ENCODE measurements at regions not wholly inside any gene's neighbourhood (a gene's known extent, or its start where the extent isn't known, plus 50 kb on each side); places are given as distances from the start of the nearest gene placed in this dataset.
"Not testable (repeated sequence)": the region's sequence is repeated elsewhere in the genome, so short reads cannot be mapped to it uniquely, and the experiment has no call there.

GRCh38 chr2:111453308-111453707, 332.6 kb downstream of the BCL2L11 start:
- DNase-seq = not testable (repeated sequence)

- not testable (repeated sequence) for DNase-seq
These were observed 333.1 kb downstream of the BCL2L11 start for GRCh38 chr2:111453816-111454215.

GRCh38 chr2:111454404-111454803, 333.7 kb downstream of the BCL2L11 start:
- peak; percentile 55 to 73 for DNase-seq

DNA sequence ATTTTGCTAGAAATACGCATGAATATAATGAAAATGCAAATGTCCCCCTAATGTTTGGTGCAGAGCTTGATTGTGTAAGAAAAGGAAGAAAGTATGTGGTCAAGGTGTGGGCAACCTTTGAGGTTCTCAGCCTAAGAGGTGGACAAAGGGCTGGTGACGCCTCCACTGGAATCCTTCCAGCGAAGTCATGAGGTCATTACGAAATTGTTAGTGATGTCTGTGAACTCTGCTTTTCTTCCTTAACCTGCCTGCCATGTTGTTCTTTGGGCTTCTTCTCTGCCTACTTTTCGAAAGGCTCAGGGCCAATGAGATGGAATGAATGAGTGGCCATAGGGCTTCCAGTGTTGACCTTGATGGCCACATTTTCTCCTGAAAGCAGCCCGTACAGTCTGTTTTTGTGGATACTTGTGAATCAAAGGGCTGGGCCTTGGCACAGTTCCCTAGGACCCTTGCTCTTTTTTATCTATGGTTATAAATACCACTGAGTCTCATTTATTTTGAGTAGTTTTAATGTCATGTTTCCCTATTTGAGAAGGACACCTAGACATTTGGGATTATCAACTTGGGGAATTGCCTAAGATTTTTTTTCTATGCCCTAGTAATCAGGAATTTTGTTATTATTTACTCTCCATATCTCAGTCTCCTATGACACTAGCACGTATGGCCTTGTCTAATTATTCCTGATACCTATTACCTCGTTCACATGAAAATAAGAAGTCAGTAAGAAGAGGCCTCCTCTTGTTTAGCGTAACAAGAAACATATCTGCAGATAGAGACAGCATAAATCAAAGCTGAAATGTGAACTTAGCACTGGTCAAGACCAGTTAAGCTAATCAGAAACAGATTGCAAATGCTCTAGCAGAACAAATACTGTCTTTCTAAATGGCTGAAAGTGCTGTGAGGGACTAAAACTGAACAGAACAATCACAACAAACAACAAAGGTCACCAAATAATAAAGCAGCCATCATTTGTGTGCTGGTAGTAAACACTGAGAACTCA, 334.6 kb downstream of the BCL2L11 start:
- not testable (repeated sequence) for DNase-seq

- not testable (repeated sequence) for DNase-seq
These were observed 336.5 kb downstream of the BCL2L11 start for GRCh38 chr2:111457191-111457590.

- DNase-seq = not testable (repeated sequence)
These were observed 340.2 kb downstream of the BCL2L11 start for GRCh38 chr2:111460901-111461300.

DNA sequence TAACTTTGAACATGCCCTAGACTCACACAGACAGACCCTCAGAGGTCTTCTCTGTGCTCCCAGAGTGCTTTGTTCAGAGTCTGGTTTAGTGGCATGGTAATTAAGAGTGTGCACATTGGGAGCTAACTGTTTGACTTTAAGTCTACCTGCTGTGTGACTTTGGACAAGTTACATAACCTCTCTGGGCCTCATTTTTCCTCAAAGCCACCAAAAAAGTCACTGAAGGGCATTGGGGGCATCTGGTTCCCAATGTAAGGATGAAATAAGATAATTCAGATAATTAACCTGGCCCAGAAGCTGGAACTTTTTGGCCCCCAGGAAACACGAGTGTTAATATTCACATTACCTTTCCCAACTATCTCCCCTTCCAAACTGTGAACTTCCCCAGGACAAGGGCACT, 341.1 kb downstream of the BCL2L11 start:
- DNase-seq = not testable (repeated sequence)

GRCh38 chr2:111462572-111462971, 341.9 kb downstream of the BCL2L11 start:
- not testable (repeated sequence) for DNase-seq

- not testable (repeated sequence) for DNase-seq
These were observed 342.6 kb downstream of the BCL2L11 start for GRCh38 chr2:111463238-111463848.

DNA sequence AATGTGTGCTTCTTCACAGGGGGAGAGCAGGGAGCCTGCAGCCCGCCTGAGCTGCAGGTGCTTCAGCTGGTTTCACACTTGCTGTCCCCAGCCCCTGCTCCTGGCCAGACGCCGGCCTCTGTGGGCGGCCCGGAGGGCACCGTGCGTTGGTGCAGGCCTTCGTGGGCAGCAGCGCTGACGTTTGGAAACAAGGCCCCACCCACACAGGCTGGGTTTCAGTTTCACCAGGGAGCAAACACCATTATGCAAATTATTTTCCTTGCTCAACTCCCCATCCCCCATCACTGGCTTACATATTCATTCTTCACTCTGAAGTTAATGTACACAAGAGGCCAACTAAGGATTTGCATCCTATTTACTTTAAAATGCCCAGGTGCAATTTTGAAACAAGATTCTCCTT, 343.2 kb downstream of the BCL2L11 start:
- not testable (repeated sequence) for DNase-seq

GRCh38 chr2:111464367-111464766, 343.7 kb downstream of the BCL2L11 start:
- DNase-seq = not testable (repeated sequence)

DNA sequence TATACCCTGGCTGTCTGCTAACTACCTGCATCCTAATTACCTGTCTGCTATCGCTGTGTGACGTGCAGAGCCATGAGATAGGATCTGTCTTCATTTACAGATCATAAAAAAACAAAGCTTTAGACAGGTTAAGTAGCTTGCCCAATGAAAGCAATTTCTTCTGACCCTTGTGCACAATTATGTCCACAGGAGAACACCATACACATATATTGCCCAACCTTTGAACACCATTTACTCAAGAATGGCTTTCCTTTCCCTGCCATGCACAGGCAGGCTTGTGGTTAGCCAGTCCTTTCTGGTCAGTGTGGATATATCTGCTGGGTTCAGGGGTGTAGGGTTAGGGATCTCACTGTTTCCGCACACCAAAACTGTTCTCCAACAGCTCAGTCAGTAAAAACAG, 344.8 kb downstream of the BCL2L11 start:
- not testable (repeated sequence) for DNase-seq

- not testable (repeated sequence) for DNase-seq
These were observed 346.0 kb downstream of the BCL2L11 start for GRCh38 chr2:111466744-111467143.

DNA sequence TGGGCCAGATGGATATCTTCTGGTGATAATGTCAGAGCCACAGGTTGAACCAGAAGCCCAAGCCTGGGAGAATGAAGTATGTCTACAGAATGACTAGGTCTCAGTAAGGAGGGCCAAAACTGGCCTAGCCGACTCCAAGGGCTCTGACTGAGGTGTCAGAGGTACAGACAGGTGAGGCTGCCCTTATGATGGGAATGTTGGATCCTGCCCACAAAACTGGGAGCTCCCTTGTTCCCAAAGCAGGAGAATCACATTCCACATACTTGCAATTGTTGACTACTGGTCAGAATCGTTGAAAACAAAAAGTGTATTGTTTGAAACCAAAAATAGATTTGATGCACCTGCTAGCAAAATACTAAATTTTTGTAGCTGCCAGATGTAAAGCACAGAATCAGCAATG, 350.2 kb downstream of the BCL2L11 start:
- not testable (repeated sequence) for DNase-seq

GRCh38 chr2:111471791-111472530, 351.2 kb downstream of the BCL2L11 start:
- not testable (repeated sequence) for DNase-seq

- not testable (repeated sequence) for DNase-seq
These were observed 352.2 kb downstream of the BCL2L11 start for GRCh38 chr2:111472844-111473403.

- not testable (repeated sequence) for DNase-seq
These were observed 352.8 kb downstream of the BCL2L11 start for GRCh38 chr2:111473522-111473921.

- not testable (repeated sequence) for DNase-seq
These were observed 353.5 kb downstream of the BCL2L11 start for GRCh38 chr2:111474198-111474705.

DNA sequence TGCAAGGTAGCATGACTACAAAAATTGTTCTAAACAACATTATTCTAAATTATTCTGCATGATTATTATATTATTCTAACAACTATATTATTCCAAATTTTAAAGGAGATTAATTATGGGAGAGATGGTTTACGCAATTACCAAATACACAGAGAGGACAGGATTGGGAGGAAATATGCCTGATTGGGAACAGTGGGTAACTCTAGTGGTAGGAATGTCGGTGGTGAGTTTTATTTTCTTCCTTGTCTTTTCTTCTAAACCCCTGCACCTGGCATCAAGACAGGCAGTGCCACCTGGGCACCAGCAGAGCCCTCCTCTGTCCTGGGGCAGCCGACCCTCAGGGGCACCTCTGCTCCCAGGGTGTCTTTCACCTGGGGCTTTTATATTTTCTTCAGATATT, 357.6 kb downstream of the BCL2L11 start:
- not testable (repeated sequence) for DNase-seq

GRCh38 chr2:111478871-111479318, 358.2 kb downstream of the BCL2L11 start:
- peak in 1 of 2 donors; percentile 39 for DNase-seq

GRCh38 chr2:111480016-111480625, 359.4 kb downstream of the BCL2L11 start:
- DNase-seq = peak; percentile 51 to 67

- not testable (repeated sequence) for DNase-seq
These were observed 359.9 kb downstream of the BCL2L11 start for GRCh38 chr2:111480633-111481032.

Data from inflammatory macrophage (primary cell).